Peyer's patch (tissue), 4 donors: ENCODE measurements at regions not wholly inside any gene's neighbourhood (a gene's known extent, or its start where the extent isn't known, plus 50 kb on each side); places are given as distances from the start of the nearest gene placed in this dataset.
"Not testable (repeated sequence)": the region's sequence is repeated elsewhere in the genome, so short reads cannot be mapped to it uniquely, and the experiment has no call there.

Source experiments
- CTCF ChIP-seq, 6 experiments: fragments of 450-650 bp in 4 of 6; fragments of 200-600 bp in 2 of 6; sonication (generic) in 1 of 6; IDR thresholded peaks; one replicate each; pipeline ENCODE4 v1.5.1; 2017 to 2019; ENCODE audit warnings: antibody characterized with exemption in 6 of 6, mild to moderate bottlenecking in 3 of 6, moderate library complexity in 1 of 6
- POLR2A ChIP-seq, 2 donors: fragments of 450-650 bp; IDR thresholded peaks; one replicate each; pipeline ENCODE4 v1.5.1; 2017; ENCODE audit warnings: antibody characterized with exemption in 2 of 2, mild to moderate bottlenecking in 2 of 2, moderate library complexity in 2 of 2

- TF ChIP-seq POLR2A, CTCF (IDR thresholded peaks at IDR 0.05): not testable (repeated sequence)
Measured at GRCh38 chr14:106389186-106389585, 862.8 kb downstream of the TMEM121 start.
